Thyroid gland (tissue), 4 donors: ENCODE measurements at regions not wholly inside any gene's neighbourhood (a gene's known extent, or its start where the extent isn't known, plus 50 kb on each side); places are given as distances from the start of the nearest gene placed in this dataset.

Experiments
- CTCF ChIP-seq, 6 experiments: fragments of 200-600 bp in 3 of 6; fragments of 450-650 bp in 3 of 6; sonication (generic) in 3 of 6; IDR thresholded peaks; one replicate each; pipeline ENCODE4 v1.5.1; 2016 to 2019; ENCODE audit warnings: antibody characterized with exemption in 6 of 6, mild to moderate bottlenecking in 2 of 6, inconsistent platforms in 1 of 6, moderate library complexity in 1 of 6
- POLR2A ChIP-seq, 2 donors: fragments of 450-650 bp; IDR thresholded peaks; one replicate each; pipeline ENCODE4 v1.6.1; 2017; ENCODE audit warnings: antibody characterized with exemption in 2 of 2, mild to moderate bottlenecking in 2 of 2, moderate library complexity in 1 of 2

- TF ChIP-seq CTCF (IDR thresholded peaks at IDR 0.05) (no peak), POLR2A (IDR thresholded peaks at IDR 0.05) (no peak)
These were observed 931.0 kb downstream of the NCAM2 start for GRCh38 chr21:21929226-21929625.
